T-cell (primary cell): ENCODE measurements at regions not wholly inside any gene's neighbourhood (a gene's known extent, or its start where the extent isn't known, plus 50 kb on each side); places are given as distances from the start of the nearest gene placed in this dataset.

Experiments used
- ATAC-seq, 4 experiments: fragments of 200-7000 bp in 3 of 4; fragments of 150-1000 bp in 1 of 4; cut with Tn5 transposase; replicated peaks in 1 of 4; 1 replicate in 3 of 4; 2 replicates in 1 of 4; pipeline ENCODE4 v1.10.0; 2021; ENCODE audit warnings: moderate library complexity in 3 of 4, mild to moderate bottlenecking in 2 of 4, moderate number of reproducible peaks in 1 of 4
- CTCF ChIA-PET, 2 donors: fragments of 300-600 bp; sonication (Branson Sonifier 250); formaldehyde crosslinking; loops; one replicate each; lab custom pipeline; 2022; ENCODE audit warnings: antibody characterized with exemption in 2 of 2; lab: Charles Lee
- POLR2A ChIA-PET, 2 donors: fragments of 300-600 bp; sonication (Branson Sonifier 250); formaldehyde crosslinking; loops; one replicate each; lab custom pipeline; 2022; ENCODE audit warnings: antibody characterized with exemption in 2 of 2; lab: Charles Lee
- DNase-seq, 35 experiments: peaks; one replicate each; pipeline versions ENCODE4 v3.0.0 to v3.0.0-alpha.2; 2013 to 2023
- H3K27ac ChIP-seq: one replicate; pipeline ENCODE4 v1.5.1; 2013; ENCODE audit warnings: low read length
- H3K27me3 ChIP-seq, 2 experiments: replicated peaks in 1 of 2; 1 replicate in 1 of 2; 2 replicates in 1 of 2; pipeline versions ENCODE4 v1.6.1 to v1.7.0; 2013; ENCODE audit warnings: low read length in 1 of 2, mixed read lengths in 1 of 2; ENCODE audit not compliant: control insufficient read depth in 2 of 2, insufficient read depth in 2 of 2; ENCODE audit errors: extremely low read depth in 1 of 2
- H3K36me3 ChIP-seq, 2 donors: 1 replicate in 1 of 2; 2 replicates in 1 of 2; pipeline versions ENCODE4 v1.6.1 to v1.7.0; 2013; ENCODE audit warnings: low read length in 1 of 2; ENCODE audit not compliant: control insufficient read depth in 2 of 2, insufficient read depth in 1 of 2; ENCODE audit errors: extremely low read depth in 1 of 2
- H3K4me1 ChIP-seq, 2 experiments: 1 replicate in 1 of 2; 2 replicates in 1 of 2; pipeline versions ENCODE4 v1.6.1 to v1.7.0; 2013; ENCODE audit warnings: low read length in 2 of 2, mixed read lengths in 1 of 2; ENCODE audit not compliant: insufficient read depth in 2 of 2, control insufficient read depth in 1 of 2; ENCODE audit errors: extremely low read depth in 1 of 2
- H3K4me3 ChIP-seq, 2 donors: 1 replicate in 1 of 2; 2 replicates in 1 of 2; pipeline versions ENCODE4 v1.5.1 to v1.7.0; 2013; ENCODE audit warnings: mild to moderate bottlenecking in 2 of 2, low read length in 1 of 2, moderate library complexity in 1 of 2; ENCODE audit not compliant: control insufficient read depth in 1 of 2; ENCODE audit errors: extremely low read depth in 1 of 2
- H3K9me3 ChIP-seq: 2 replicates; pipeline ENCODE4 v1.7.0; 2013
- H3K27ac Mint-ChIP-seq, 2 donors: one replicate each; pipeline ENCODE4 v1.8.0; 2020 to 2021; ENCODE audit warnings: mild to moderate bottlenecking in 2 of 2, mixed read lengths in 2 of 2
- H3K27me3 Mint-ChIP-seq, 2 donors: one replicate each; pipeline ENCODE4 v1.8.0; 2021 to 2022; ENCODE audit warnings: mixed read lengths in 2 of 2
- H3K36me3 Mint-ChIP-seq: one replicate; pipeline ENCODE4 v1.8.0; 2021; ENCODE audit warnings: mixed read lengths
- H3K4me1 Mint-ChIP-seq, 3 donors: one replicate each; pipeline ENCODE4 v1.8.0; 2020 to 2022; ENCODE audit warnings: mixed read lengths in 3 of 3, mild to moderate bottlenecking in 1 of 3
- H3K4me3 Mint-ChIP-seq, 3 donors: one replicate each; pipeline ENCODE4 v1.8.0; 2020 to 2022; ENCODE audit warnings: mild to moderate bottlenecking in 3 of 3, mixed read lengths in 3 of 3, moderate library complexity in 3 of 3
- H3K9me3 Mint-ChIP-seq, 3 donors: one replicate each; pipeline ENCODE4 v1.8.0; 2020 to 2022; ENCODE audit warnings: mixed read lengths in 3 of 3
- WGBS: methylation state at CpG from one replicate; pipeline ENCODE4 v1.1.5; 2013; ENCODE audit warnings: missing lambda C conversion rate; ENCODE audit not compliant: insufficient coverage; 5-methylcytosine and 5-hydroxymethylcytosine counted together

DNA sequence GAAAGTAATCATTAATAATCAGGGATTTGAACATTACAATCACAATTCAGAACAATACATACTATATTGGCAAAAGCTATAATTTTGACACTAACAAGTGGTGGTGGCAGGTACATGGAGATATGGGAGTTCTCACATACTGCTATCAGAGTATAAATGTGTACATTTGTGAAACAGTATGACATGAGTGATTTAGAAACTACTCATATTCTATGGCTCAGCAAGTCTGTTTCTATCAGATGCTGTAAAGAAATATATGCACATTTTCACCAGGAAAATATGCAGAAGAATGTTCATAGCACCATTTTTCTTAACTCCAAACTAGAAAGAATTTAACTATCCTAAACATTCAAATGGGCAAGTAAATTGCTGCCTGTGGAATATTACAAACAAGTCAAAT is 620.0 kb downstream of the SH2D4B start:
- Mint-ChIP-seq H3K4me1 (no peaks in the 10 kb centered on the region), H3K27ac (no peak overlapping the region), H3K36me3 (no peaks in the 10 kb centered on the region), H3K9me3 (peaks cover 0 to 2% (median 0%) of the 10 kb centered on the region in 3 donors), H3K27me3 (no peaks in the 10 kb centered on the region), H3K4me3 (no peak overlapping the region)
- Histone ChIP-seq H3K27me3 (no peaks in the 10 kb centered on the region), H3K4me1 (no peaks in the 10 kb centered on the region), H3K9me3 (no peaks in the 10 kb centered on the region), H3K4me3 (no peak overlapping the region), H3K36me3 (no peaks in the 10 kb centered on the region), H3K27ac (no peak overlapping the region)
- DNase-seq (no peak), ATAC-seq (no peak)
- ChIA-PET CTCF (no interaction called here), POLR2A (no interaction called here)

DNA sequence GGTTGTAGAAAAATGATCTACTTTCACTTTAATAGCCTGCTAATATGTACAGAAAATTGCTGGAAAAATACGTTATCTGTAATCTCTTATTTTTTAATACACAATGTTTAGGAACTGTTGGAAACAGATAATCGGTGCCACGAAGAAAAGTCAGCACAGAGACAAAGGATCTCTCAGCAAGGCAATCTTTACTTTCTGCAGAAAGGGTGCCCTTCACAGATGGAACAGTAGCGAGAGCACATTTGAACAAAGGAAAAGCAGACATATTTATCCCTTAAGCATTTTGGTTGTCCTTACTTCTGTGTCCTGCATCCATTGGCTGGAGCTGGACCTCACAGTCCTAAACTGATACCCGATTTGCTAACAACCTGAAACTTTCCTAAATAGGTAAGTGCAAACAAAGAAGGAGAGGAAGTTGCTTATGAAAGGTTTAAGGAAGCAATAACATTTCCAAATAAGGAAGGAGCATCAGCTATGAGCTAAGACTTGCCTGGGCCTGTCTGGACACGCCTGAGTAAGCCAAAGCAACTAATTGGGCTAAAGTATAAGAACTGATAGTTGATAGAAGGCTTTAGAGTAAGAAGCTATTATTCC is 640.0 kb downstream of the SH2D4B start:
- H3K36me3 Mint-ChIP-seq: no peaks in the 10 kb centered on the region
- peaks cover 0 to 2% of the 10 kb centered on the region in 2 donors for H3K27me3 Mint-ChIP-seq
- H3K27me3 ChIP-seq: no peaks in the 10 kb centered on the region
- H3K9me3 Mint-ChIP-seq: peaks cover 8 to 24% (median 9%) of the 10 kb centered on the region in 3 donors
- ChIA-PET POLR2A (no interaction called here), CTCF (interaction anchor here in 1 of 2 donors (0.8 kb wide), 1 partner anchor 19 kb away, joined by 6 read pairs; no protein-coding TSS in a partner anchor)
- H3K4me1 ChIP-seq: no peaks in the 10 kb centered on the region
- H3K27ac ChIP-seq: no peak overlapping the region
- H3K4me3 ChIP-seq: no peak overlapping the region
- H3K4me3 Mint-ChIP-seq: no peak overlapping the region
- H3K36me3 ChIP-seq: no peaks in the 10 kb centered on the region
- no peak overlapping the region for H3K27ac Mint-ChIP-seq
- ATAC-seq (no peak), DNase-seq (no peak)
- H3K9me3 ChIP-seq: no peaks in the 10 kb centered on the region
- H3K4me1 Mint-ChIP-seq: no peaks in the 10 kb centered on the region
- WGBS: 83% methylated on average over 3 of the region's 6 CpGs

DNA sequence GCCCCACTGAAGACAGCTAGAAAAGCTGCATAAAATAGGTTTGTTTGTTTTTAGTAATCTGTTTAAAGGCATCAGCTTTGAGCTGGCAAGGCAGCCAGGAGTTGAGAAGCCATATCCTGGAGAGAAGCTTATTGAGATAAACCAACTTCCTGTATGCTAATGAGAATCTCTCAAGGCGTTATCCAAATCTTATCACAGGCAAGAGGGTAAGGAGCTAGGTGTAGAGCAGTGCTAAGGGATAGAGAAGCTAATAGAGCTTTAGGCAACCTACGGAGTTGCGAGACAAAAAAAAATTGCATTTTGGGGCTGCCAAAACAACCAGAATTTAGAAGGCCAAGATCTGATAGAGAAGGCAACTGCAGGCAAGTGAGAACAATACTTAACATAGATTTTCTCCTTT is 641.6 kb downstream of the SH2D4B start:
- CTCF ChIA-PET: interaction anchor here in 1 of 2 donors (1.1 kb wide), 1 partner anchor 479 kb away, joined by 4 read pairs; no protein-coding TSS in a partner anchor
- ATAC-seq: no peak
- no peak overlapping the region for H3K4me3 ChIP-seq

DNA sequence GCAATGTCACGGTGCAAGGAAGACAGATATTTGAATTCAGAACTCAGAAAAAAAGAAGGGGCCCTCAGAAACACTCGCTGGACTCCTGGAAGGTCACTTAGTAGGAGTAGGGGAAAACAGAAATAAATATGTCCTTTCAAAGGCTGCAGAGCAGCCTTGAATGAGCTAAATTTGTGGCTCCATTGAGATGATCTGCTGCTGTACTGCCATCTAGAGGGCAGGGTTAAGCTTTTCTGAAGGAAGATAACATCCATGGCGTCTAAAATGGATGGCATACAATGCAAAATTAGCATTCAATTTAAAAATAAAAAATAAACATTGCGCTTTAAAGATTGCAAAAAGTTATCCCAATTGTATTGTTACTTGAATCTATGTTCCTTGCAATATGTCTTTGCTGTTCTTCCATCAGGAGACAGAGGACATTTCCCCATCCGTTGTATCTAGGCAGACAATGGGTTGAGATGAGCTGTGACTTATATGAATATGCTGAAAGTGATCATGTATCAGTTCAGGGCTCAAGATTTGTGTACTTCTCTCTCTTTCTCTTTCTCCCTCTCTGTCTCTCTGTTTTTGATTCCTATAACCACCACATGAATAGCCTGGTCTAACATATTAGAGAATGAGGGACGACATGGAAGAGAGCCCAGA is 642.2 kb downstream of the SH2D4B start:
- H3K4me1 Mint-ChIP-seq: no peaks in the 10 kb centered on the region
- peaks cover 8 to 24% (median 9%) of the 10 kb centered on the region in 3 donors for H3K9me3 Mint-ChIP-seq
- POLR2A ChIA-PET: no interaction called here
- no peaks in the 10 kb centered on the region for H3K4me1 ChIP-seq
- no peak overlapping the region for H3K4me3 ChIP-seq
- H3K36me3 ChIP-seq: no peaks in the 10 kb centered on the region
- H3K27ac ChIP-seq: no peak overlapping the region
- H3K27me3 ChIP-seq: no peaks in the 10 kb centered on the region
- CTCF ChIA-PET: interaction anchor here in 1 of 2 donors (1.1 kb wide), 1 partner anchor 480 kb away, joined by 4 read pairs; no protein-coding TSS in a partner anchor
- no peak overlapping the region for H3K27ac Mint-ChIP-seq
- WGBS: 25% methylated on average over 2 of the region's 6 CpGs
- no peaks in the 10 kb centered on the region for H3K27me3 Mint-ChIP-seq
- no peak overlapping the region for H3K4me3 Mint-ChIP-seq
- DNase-seq: no peak
- no peak for ATAC-seq
- H3K9me3 ChIP-seq: no peaks in the 10 kb centered on the region
- H3K36me3 Mint-ChIP-seq: no peaks in the 10 kb centered on the region

More for the DNA sequence above, 641.6 kb downstream of the SH2D4B start:
- Histone ChIP-seq H3K27me3 (no peaks in the 10 kb centered on the region), H3K36me3 (no peaks in the 10 kb centered on the region), H3K4me1 (no peaks in the 10 kb centered on the region), H3K9me3 (no peaks in the 10 kb centered on the region), H3K27ac (no peak overlapping the region)
- no peak for DNase-seq
- POLR2A ChIA-PET: no interaction called here
- peaks cover 8 to 24% (median 9%) of the 10 kb centered on the region in 3 donors for H3K9me3 Mint-ChIP-seq
- H3K4me3 Mint-ChIP-seq: no peak overlapping the region
- no peaks in the 10 kb centered on the region for H3K27me3 Mint-ChIP-seq
- WGBS: 100% methylated on average over 2 of the region's 3 CpGs
- no peaks in the 10 kb centered on the region for H3K4me1 Mint-ChIP-seq
- H3K27ac Mint-ChIP-seq: no peak overlapping the region
- no peaks in the 10 kb centered on the region for H3K36me3 Mint-ChIP-seq

DNA sequence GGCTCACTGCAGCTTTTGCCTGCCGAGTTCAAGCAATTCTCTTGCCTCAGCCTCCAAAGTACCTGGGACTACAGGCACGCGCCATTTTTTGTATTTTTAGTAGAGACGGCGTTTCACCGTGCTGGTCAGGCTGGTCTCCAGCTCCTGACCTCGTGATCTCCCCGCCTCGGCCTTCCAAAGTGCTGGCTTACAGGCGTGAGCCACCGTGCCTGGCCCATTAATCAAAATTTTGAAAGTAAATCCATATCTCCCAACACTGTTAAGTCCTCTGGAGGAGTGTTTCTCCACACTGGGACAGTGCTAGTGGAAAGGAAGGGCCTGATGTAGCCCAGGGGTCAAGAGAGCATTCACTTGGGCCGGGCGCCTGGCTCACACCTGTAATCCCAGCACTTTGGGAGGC is 644.6 kb downstream of the SH2D4B start:
- Mint-ChIP-seq H3K27ac (no peak overlapping the region), H3K36me3 (no peaks in the 10 kb centered on the region), H3K27me3 (no peaks in the 10 kb centered on the region), H3K4me3 (no peak overlapping the region), H3K4me1 (no peaks in the 10 kb centered on the region), H3K9me3 (peaks cover 5 to 21% (median 9%) of the 10 kb centered on the region in 3 donors)
- ATAC-seq: no peak
- Histone ChIP-seq H3K4me3 (no peak overlapping the region), H3K36me3 (no peaks in the 10 kb centered on the region), H3K27me3 (no peaks in the 10 kb centered on the region), H3K4me1 (no peaks in the 10 kb centered on the region), H3K9me3 (no peaks in the 10 kb centered on the region), H3K27ac (no peak overlapping the region)
- ChIA-PET POLR2A (no interaction called here), CTCF (no interaction called here)
- WGBS: 91% methylated on average over 13 of the region's 13 CpGs
- no peak for DNase-seq

DNA sequence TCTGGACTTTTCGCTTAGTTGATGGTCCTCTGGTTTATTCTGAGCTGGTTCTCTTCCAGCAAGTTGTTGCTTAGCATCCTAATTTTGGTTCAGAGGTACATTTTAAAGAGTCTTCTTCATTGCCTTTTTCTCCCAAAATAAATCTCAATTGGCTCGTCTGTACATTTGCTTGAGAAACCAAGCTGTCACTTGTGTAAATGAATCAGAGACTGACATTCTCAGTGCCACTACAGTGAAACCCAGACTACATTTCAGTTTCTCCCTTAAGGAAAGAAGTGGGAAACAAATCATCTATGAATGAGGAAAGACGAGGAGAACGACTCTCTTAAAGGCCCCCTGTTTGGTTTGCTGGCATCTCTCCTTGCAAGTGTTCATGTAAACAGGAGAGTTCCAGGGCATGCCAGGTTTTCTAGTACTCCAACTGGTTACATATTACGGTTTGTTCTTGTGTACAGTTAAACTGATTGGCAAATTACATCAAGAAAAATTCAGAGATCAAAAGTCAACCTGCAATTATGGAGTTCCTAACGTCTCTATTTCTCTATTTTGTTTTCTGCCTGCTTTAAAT is 654.6 kb downstream of the SH2D4B start:
- Histone ChIP-seq H3K36me3 (no peaks in the 10 kb centered on the region), H3K4me3 (no peak overlapping the region), H3K27me3 (no peaks in the 10 kb centered on the region), H3K9me3 (no peaks in the 10 kb centered on the region), H3K4me1 (no peaks in the 10 kb centered on the region), H3K27ac (no peak overlapping the region)
- DNase-seq (no peak), ATAC-seq (no peak)
- ChIA-PET CTCF (no interaction called here), POLR2A (interaction anchor here in 1 of 2 donors (0.7 kb wide), 1 partner anchor 17 kb away, joined by 3 read pairs; no protein-coding TSS in a partner anchor)
- no CpG with 5 or more reads among the region's 6 CpGs for WGBS
- H3K27me3 Mint-ChIP-seq: no peaks in the 10 kb centered on the region
- no peak overlapping the region for H3K4me3 Mint-ChIP-seq
- H3K4me1 Mint-ChIP-seq: no peaks in the 10 kb centered on the region
- no peak overlapping the region for H3K27ac Mint-ChIP-seq
- peaks cover 0 to 6% (median 0%) of the 10 kb centered on the region in 3 donors for H3K9me3 Mint-ChIP-seq
- no peaks in the 10 kb centered on the region for H3K36me3 Mint-ChIP-seq
